Fibroblast of villous mesenchyme (primary cell): ENCODE measurements at regions not wholly inside any gene's neighbourhood (a gene's known extent, or its start where the extent isn't known, plus 50 kb on each side); places are given as distances from the start of the nearest gene placed in this dataset.

Source experiments
- DNase-seq: peaks from one replicate; pipeline ENCODE4 v3.0.0-alpha.2; 2010; ENCODE audit warnings: low read depth
- H3K4me3 ChIP-seq: 2 replicates; pipeline ENCODE4 v1.5.1; 2011; ENCODE audit warnings: low read depth, mild to moderate bottlenecking, low read length
- CTCF ChIP-seq: IDR thresholded peaks from 2 replicates; pipeline ENCODE4 v1.5.1; 2012; ENCODE audit warnings: low read depth, mild to moderate bottlenecking, low read length; ENCODE audit not compliant: insufficient read depth

DNA sequence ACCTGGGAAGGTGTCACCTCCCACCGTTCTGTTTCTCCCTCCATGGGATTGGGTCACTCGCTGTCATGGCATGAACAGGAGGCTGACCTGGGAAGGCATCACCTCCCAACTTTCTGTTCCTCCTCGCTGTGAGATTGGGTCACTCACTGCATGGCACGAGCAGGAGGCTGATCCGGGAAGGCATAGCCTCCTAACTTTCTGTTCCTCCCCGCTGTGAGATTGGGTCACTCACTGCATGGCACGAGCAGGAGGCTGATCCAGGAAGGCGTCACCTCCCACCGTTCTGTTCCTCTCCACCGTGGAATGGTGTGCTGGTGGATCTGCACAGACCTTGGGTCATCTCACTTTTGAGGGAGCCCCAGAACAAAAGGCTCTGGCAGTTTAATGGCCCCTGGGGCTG lies 239.2 kb upstream of the PRKCQ start:
- DNase-seq: no peak
- no peak overlapping the region for H3K4me3 ChIP-seq
- no peak for TF ChIP-seq CTCF

- no peak for DNase-seq
- no peak for TF ChIP-seq CTCF
- no peak overlapping the region for H3K4me3 ChIP-seq
Observed at GRCh38 chr10:6817770-6818169, 237.7 kb upstream of the PRKCQ start.

GRCh38 chr10:6815346-6815745 lies 235.3 kb upstream of the PRKCQ start:
- H3K4me3 ChIP-seq: no peak overlapping the region
- DNase-seq: no peak
- no peak for TF ChIP-seq CTCF

DNA sequence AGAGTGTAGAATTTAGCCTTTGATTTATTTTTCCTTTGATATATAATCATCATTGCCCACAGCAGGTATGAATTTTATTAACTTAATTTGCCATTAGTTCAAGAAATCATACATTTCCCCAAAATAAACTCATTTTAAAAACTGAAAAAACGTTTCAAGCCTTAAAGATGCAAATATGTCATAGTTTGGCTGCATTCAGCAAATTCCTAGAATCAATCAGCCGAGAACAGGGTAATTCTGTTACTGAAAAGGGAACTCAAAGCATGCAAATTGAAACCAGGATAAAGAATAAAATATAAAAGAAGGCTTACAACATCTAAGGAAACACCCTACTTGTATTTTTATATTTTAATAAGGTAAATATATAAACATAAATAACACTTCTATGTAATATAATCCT lies 233.8 kb upstream of the PRKCQ start:
- no peak for TF ChIP-seq CTCF
- DNase-seq: no peak
- no peak overlapping the region for H3K4me3 ChIP-seq

DNA sequence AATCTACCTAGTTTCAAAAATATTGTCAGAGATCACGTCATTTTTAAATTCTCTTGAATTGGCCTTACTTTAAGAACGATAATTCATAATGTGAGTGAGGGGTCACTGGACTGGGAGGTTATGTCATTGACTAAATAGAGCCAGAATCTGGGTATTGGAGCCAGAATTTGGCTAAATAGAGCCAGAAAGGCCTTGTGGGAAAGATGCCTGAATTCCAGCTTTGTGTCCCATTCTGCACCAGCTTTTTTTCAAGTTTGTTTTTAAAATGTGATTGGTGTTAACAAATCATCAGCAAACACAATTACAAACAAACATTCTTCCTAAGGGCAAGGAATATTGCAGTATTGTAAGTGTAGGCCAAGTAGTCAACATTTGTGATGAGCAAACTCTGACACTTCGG lies 233.2 kb upstream of the PRKCQ start:
- no peak for DNase-seq
- no peak for TF ChIP-seq CTCF
- no peak overlapping the region for H3K4me3 ChIP-seq

- no peak for TF ChIP-seq CTCF
- DNase-seq: no peak
- no peak overlapping the region for H3K4me3 ChIP-seq
Observed at GRCh38 chr10:6811153-6811552, 231.1 kb upstream of the PRKCQ start.

GRCh38 chr10:6803427-6803783 lies 223.3 kb upstream of the PRKCQ start:
- no peak for DNase-seq

More at GRCh38 chr10:6803427-6803783, 223.3 kb upstream of the PRKCQ start:
- no peak overlapping the region for H3K4me3 ChIP-seq
- no peak for TF ChIP-seq CTCF
